Naive thymus-derived CD4-positive, alpha-beta T cell (primary cell): ENCODE measurements at regions not wholly inside any gene's neighbourhood (a gene's known extent, or its start where the extent isn't known, plus 50 kb on each side); places are given as distances from the start of the nearest gene placed in this dataset.
A peak's percentile ranks its signal among the peaks of the same experiment; 100 is the strongest.

Source experiments
- ATAC-seq: fragments of 150-1000 bp; cut with Tn5 transposase; 2 replicates; pipeline ENCODE4 v1.10.0; 2021; ENCODE audit warnings: mild to moderate bottlenecking, moderate library complexity
- CTCF ChIA-PET: fragments of 350-600 bp; sonication (Branson Sonifier 250); formaldehyde crosslinking; loops from one replicate; lab custom pipeline; 2021; ENCODE audit warnings: antibody characterized with exemption; lab: Charles Lee
- POLR2A ChIA-PET: fragments of 350-600 bp; sonication (Branson Sonifier 250); formaldehyde crosslinking; loops from one replicate; lab custom pipeline; 2021; ENCODE audit warnings: antibody characterized with exemption, inconsistent platforms; lab: Charles Lee
- DNase-seq, 9 donors: peaks; one replicate each; pipeline versions ENCODE4 v3.0.0 to v3.0.0-alpha.2; 2020 to 2022; ENCODE audit warnings: mixed read lengths in 1 of 9
- H3K27ac ChIP-seq: one replicate; pipeline ENCODE4 v1.7.0; 2013; ENCODE audit warnings: mild to moderate bottlenecking, low read depth, low read length, moderate library complexity
- H3K27me3 ChIP-seq, 2 donors: one replicate each; pipeline ENCODE4 v1.7.0; 2013; ENCODE audit warnings: low read length in 2 of 2, mild to moderate bottlenecking in 2 of 2, moderate library complexity in 2 of 2; ENCODE audit not compliant: control insufficient read depth in 2 of 2, insufficient read depth in 2 of 2
- H3K36me3 ChIP-seq, 3 experiments: 1 replicate in 2 of 3; 2 replicates in 1 of 3; pipeline ENCODE4 v1.7.0; 2013; ENCODE audit warnings: low read length in 3 of 3, mild to moderate bottlenecking in 3 of 3, moderate library complexity in 1 of 3; ENCODE audit not compliant: insufficient read depth in 3 of 3, control insufficient read depth in 2 of 3
- H3K4me1 ChIP-seq, 2 donors: one replicate each; pipeline ENCODE4 v1.7.0; 2013; ENCODE audit warnings: low read length in 2 of 2, mild to moderate bottlenecking in 2 of 2, moderate library complexity in 1 of 2; ENCODE audit not compliant: control insufficient read depth in 2 of 2, insufficient read depth in 2 of 2
- H3K4me3 ChIP-seq: 2 replicates; pipeline ENCODE4 v1.7.0; 2013; ENCODE audit warnings: mild to moderate bottlenecking, low read length
- H3K9me3 ChIP-seq, 3 experiments: 1 replicate in 2 of 3; 2 replicates in 1 of 3; pipeline ENCODE4 v1.7.0; 2013; ENCODE audit warnings: low read length in 3 of 3; ENCODE audit not compliant: control insufficient read depth in 2 of 3
- H3K27ac Mint-ChIP-seq, 9 donors: one replicate each; pipeline ENCODE4 v1.8.0; 2020 to 2022; ENCODE audit warnings: mixed read lengths in 9 of 9, mild to moderate bottlenecking in 8 of 9, moderate library complexity in 5 of 9, inconsistent platforms in 2 of 9
- H3K27me3 Mint-ChIP-seq, 5 donors: one replicate each; pipeline ENCODE4 v1.8.0; 2021 to 2022; ENCODE audit warnings: mixed read lengths in 5 of 5, mild to moderate bottlenecking in 1 of 5
- H3K36me3 Mint-ChIP-seq, 5 donors: one replicate each; pipeline ENCODE4 v1.8.0; 2020 to 2022; ENCODE audit warnings: mixed read lengths in 5 of 5, mild to moderate bottlenecking in 3 of 5, inconsistent platforms in 1 of 5
- H3K4me1 Mint-ChIP-seq, 7 donors: one replicate each; pipeline ENCODE4 v1.8.0; 2020 to 2022; ENCODE audit warnings: mixed read lengths in 7 of 7, mild to moderate bottlenecking in 3 of 7, inconsistent platforms in 1 of 7
- H3K4me3 Mint-ChIP-seq, 10 donors: one replicate each; pipeline ENCODE4 v1.8.0; 2020 to 2022; ENCODE audit warnings: mild to moderate bottlenecking in 10 of 10, mixed read lengths in 10 of 10, moderate library complexity in 6 of 10, inconsistent platforms in 2 of 10
- H3K9me3 Mint-ChIP-seq, 11 donors: one replicate each; pipeline ENCODE4 v1.8.0; 2020 to 2022; ENCODE audit warnings: mixed read lengths in 11 of 11, mild to moderate bottlenecking in 4 of 11, inconsistent platforms in 1 of 11, moderate library complexity in 1 of 11
- intact Hi-C, 2 donors: fragments of 100-400 bp; cut with micrococcal nuclease; formaldehyde crosslinking; loops; one replicate each; pipeline ENCODE4 v1.15.1; 2023

DNA sequence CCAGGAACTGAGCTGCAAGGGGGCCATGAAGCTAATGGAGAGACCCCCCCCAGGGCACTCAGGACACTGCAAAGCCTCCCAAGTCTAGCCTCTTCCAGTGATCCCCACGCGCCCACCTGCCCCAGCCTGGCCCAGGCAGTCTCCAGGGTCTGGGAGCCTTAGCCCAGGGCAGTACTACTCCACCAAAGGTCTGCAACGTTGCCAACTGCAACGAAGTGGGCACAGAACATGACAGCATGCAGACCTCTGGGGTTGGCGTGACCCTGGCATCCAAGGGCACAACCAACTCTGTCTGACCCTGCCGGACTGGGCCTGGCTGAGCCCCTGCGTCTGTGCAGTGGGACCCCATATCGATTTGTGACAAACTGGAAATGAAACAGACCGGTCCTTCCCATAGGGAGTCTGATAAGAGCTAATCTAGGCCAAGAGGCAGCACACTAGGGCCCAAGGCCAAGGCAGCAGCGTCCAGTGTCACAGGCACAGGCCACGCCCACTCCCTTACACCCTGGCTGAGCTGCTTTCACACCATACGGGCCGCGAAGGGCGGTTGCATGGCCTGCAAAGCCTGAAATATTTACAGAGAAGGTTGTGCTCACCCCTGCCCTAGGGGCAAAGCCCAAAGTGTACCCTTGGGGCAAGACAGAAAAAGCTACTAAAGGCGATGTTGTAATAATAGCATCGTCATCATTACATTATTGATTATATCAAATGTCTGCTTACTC, 76.7 kb downstream of the NCOR2 start:
- Mint-ChIP-seq H3K27ac (peak overlapping the region in 1 of 9 donors; percentile 36), H3K27me3 (no peaks in the 10 kb centered on the region), H3K4me3 (no peak overlapping the region), H3K9me3 (no peaks in the 10 kb centered on the region), H3K36me3 (peaks cover 0 to 30% (median 6%) of the 10 kb centered on the region in 5 donors), H3K4me1 (peaks cover 17 to 36% (median 29%) of the 10 kb centered on the region in 7 donors)
- DNase-seq (no peak), ATAC-seq (no peak)
- CTCF ChIA-PET, result no interaction called here
- POLR2A ChIA-PET, result interaction anchor here (0.6 kb wide), 1 partner anchor 15 kb away, joined by 3 read pairs; no protein-coding TSS in a partner anchor
- intact Hi-C loops, result no loop called here
- Histone ChIP-seq H3K4me3 (no peak overlapping the region), H3K4me1 (no peaks in the 10 kb centered on the region), H3K27ac (no peak overlapping the region), H3K36me3 (peaks cover 0 to 77% (median 2%) of the 10 kb centered on the region in 3 experiments), H3K9me3 (no peaks in the 10 kb centered on the region), H3K27me3 (no peaks in the 10 kb centered on the region)

DNA sequence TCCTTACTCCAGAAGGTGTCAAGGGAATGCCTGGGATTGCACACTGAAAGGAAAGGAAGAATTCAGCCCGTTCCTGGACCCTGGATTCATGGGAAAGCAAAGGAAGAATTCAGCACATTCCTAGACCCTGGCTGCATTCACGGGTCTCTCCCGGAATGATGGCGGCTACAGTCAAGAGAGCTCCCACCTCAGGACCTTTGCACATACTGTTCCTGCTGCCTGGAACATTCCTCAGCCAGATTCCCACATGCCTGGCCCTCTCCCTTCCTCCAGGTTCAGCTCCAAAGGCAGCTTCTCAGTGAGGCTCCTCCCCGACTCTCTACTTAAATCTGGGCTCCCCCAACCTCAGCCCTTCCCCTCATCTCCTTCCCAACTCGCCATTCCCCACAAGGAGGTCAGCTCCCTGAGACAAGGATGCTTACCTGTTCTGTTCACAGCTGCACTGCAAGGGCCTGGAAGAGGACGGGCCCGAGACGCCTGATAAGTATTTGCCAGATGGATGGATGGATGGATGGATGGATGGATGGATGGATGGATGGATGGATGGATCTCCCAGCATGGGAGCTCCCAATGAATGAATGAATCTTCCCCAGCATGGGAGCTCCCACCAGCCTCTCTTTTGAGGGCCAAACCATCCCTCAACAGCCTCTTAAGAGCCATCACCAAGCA, 77.4 kb downstream of the NCOR2 start:
- H3K27ac ChIP-seq, result no peak overlapping the region
- peaks cover 17 to 34% (median 26%) of the 10 kb centered on the region in 7 donors for H3K4me1 Mint-ChIP-seq
- ChIA-PET CTCF (no interaction called here), POLR2A (no interaction called here)
- H3K36me3 ChIP-seq, result peaks cover 0 to 77% (median 2%) of the 10 kb centered on the region in 3 experiments
- H3K4me1 ChIP-seq, result no peaks in the 10 kb centered on the region
- H3K36me3 Mint-ChIP-seq, result peaks cover 1 to 33% (median 6%) of the 10 kb centered on the region in 5 donors
- H3K27me3 Mint-ChIP-seq, result no peaks in the 10 kb centered on the region
- no peak overlapping the region for H3K4me3 ChIP-seq
- H3K9me3 Mint-ChIP-seq, result no peaks in the 10 kb centered on the region
- H3K9me3 ChIP-seq, result no peaks in the 10 kb centered on the region
- no peak for DNase-seq
- no peak overlapping the region for H3K4me3 Mint-ChIP-seq
- intact Hi-C loops, result no loop called here
- no peak for ATAC-seq
- peak overlapping the region in 1 of 9 donors; percentile 36 for H3K27ac Mint-ChIP-seq
- H3K27me3 ChIP-seq, result no peaks in the 10 kb centered on the region

DNA sequence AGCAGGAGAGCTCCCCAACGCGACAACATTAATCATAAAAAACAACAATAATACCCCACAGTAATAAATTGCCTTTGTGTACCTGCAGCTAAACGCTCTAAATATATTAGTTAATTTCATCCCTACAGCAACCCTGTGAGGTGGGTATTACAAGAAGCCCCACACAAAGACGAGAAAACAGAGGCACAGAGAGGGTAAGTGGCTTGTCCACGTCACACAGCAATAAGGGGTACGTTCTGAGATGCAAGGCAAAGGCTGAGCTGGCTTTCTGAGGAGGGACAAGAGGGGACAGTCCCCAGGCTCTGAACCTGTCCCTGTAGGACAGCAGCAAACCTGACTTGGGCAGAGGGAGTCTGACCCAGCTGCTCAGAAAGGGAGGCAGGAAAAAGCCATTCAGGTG, 78.2 kb downstream of the NCOR2 start:
- Histone ChIP-seq H3K9me3 (no peaks in the 10 kb centered on the region), H3K4me3 (no peak overlapping the region), H3K27me3 (no peaks in the 10 kb centered on the region), H3K4me1 (no peaks in the 10 kb centered on the region), H3K36me3 (peaks cover 0 to 77% (median 2%) of the 10 kb centered on the region in 3 experiments), H3K27ac (no peak overlapping the region)
- DNase-seq (no peak), ATAC-seq (no peak)
- Mint-ChIP-seq H3K4me3 (no peak overlapping the region), H3K27ac (peak overlapping the region in 3 of 9 donors; percentile 62 to 81 (median 70)), H3K36me3 (peaks cover 4 to 41% (median 6%) of the 10 kb centered on the region in 5 donors), H3K4me1 (peaks cover 18 to 34% (median 21%) of the 10 kb centered on the region in 7 donors), H3K9me3 (no peaks in the 10 kb centered on the region), H3K27me3 (no peaks in the 10 kb centered on the region)
- ChIA-PET POLR2A (no interaction called here), CTCF (no interaction called here)
- intact Hi-C loops, result no loop called here

GRCh38 chr12:124488520-124488919, 78.9 kb downstream of the NCOR2 start:
- Histone ChIP-seq H3K9me3 (no peaks in the 10 kb centered on the region), H3K27me3 (no peaks in the 10 kb centered on the region), H3K4me3 (no peak overlapping the region), H3K36me3 (peaks cover 0 to 77% (median 2%) of the 10 kb centered on the region in 3 experiments), H3K27ac (no peak overlapping the region), H3K4me1 (no peaks in the 10 kb centered on the region)
- ATAC-seq (no peak), DNase-seq (no peak)
- Mint-ChIP-seq H3K36me3 (peaks cover 4 to 41% (median 9%) of the 10 kb centered on the region in 5 donors), H3K4me3 (no peak overlapping the region), H3K4me1 (peaks cover 13 to 27% (median 17%) of the 10 kb centered on the region in 7 donors), H3K27me3 (no peaks in the 10 kb centered on the region), H3K9me3 (no peaks in the 10 kb centered on the region), H3K27ac (peak overlapping the region in 2 of 9 donors; percentile 26 to 28)
- CTCF ChIA-PET, result no interaction called here
- POLR2A ChIA-PET, result no interaction called here
- intact Hi-C loops, result no loop called here

GRCh38 chr12:124487834-124488165, 79.6 kb downstream of the NCOR2 start:
- H3K27ac ChIP-seq, result no peak overlapping the region
- no peak overlapping the region for H3K4me3 Mint-ChIP-seq
- H3K36me3 ChIP-seq, result peaks cover 0 to 78% (median 2%) of the 10 kb centered on the region in 3 experiments
- peaks cover 11 to 22% (median 16%) of the 10 kb centered on the region in 7 donors for H3K4me1 Mint-ChIP-seq
- H3K9me3 Mint-ChIP-seq, result no peaks in the 10 kb centered on the region
- DNase-seq (no peak), ATAC-seq (no peak)
- no peaks in the 10 kb centered on the region for H3K9me3 ChIP-seq
- H3K27ac Mint-ChIP-seq, result peak overlapping the region in 4 of 9 donors; percentile 12 to 70 (median 36)
- ChIA-PET CTCF (no interaction called here), POLR2A (no interaction called here)
- peaks cover 4 to 41% (median 9%) of the 10 kb centered on the region in 5 donors for H3K36me3 Mint-ChIP-seq
- intact Hi-C loops, result no loop called here
- H3K4me3 ChIP-seq, result no peak overlapping the region
- no peaks in the 10 kb centered on the region for H3K4me1 ChIP-seq
- H3K27me3 Mint-ChIP-seq, result no peaks in the 10 kb centered on the region
- H3K27me3 ChIP-seq, result no peaks in the 10 kb centered on the region

GRCh38 chr12:124487066-124487833, 80.2 kb downstream of the NCOR2 start:
- ATAC-seq (no peak), DNase-seq (no peak)
- intact Hi-C loops, result no loop called here
- Histone ChIP-seq H3K4me3 (no peak overlapping the region), H3K4me1 (no peaks in the 10 kb centered on the region), H3K36me3 (peaks cover 0 to 74% (median 2%) of the 10 kb centered on the region in 3 experiments), H3K27me3 (no peaks in the 10 kb centered on the region), H3K9me3 (no peaks in the 10 kb centered on the region), H3K27ac (no peak overlapping the region)
- Mint-ChIP-seq H3K27me3 (no peaks in the 10 kb centered on the region), H3K36me3 (peaks cover 4 to 41% (median 9%) of the 10 kb centered on the region in 5 donors), H3K4me3 (no peak overlapping the region), H3K4me1 (peaks cover 11 to 21% (median 16%) of the 10 kb centered on the region in 7 donors), H3K9me3 (no peaks in the 10 kb centered on the region), H3K27ac (peak overlapping the region in 5 of 9 donors; percentile 7 to 88 (median 28))
- ChIA-PET POLR2A (no interaction called here), CTCF (no interaction called here)
